Activated CD4-positive, alpha-beta T cell treated with anti-CD3 and anti-CD28 coated beads for 4 hours (primary cell): ENCODE measurements at regions not wholly inside any gene's neighbourhood (a gene's known extent, or its start where the extent isn't known, plus 50 kb on each side); places are given as distances from the start of the nearest gene placed in this dataset.
"Not testable (repeated sequence)": the region's sequence is repeated elsewhere in the genome, so short reads cannot be mapped to it uniquely, and the experiment has no call there.

Source experiments
- DNase-seq, 2 donors: peaks; one replicate each; pipeline ENCODE4 v3.0.0-alpha.2; 2020

DNA sequence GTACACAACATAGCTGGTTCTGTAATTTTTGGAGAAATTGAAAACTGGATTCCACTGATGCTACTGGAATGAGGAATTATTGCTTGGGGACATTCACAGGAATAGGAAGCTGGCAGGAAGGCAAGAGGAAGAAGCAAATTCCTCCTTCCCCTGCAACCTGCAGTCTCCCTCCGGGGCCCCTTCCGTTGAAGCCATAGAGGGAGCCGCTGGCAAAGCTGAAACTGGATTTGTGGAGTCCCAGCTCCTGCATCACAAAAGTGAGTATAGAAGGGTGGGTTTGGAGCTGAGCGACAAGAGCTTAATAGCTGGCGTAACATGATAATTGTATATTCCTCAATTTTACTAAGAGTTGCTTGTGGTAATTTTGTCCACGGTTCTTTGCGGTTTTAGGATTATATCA, 190.8 kb downstream of the ADRA2A start:
- no peak for DNase-seq

DNA sequence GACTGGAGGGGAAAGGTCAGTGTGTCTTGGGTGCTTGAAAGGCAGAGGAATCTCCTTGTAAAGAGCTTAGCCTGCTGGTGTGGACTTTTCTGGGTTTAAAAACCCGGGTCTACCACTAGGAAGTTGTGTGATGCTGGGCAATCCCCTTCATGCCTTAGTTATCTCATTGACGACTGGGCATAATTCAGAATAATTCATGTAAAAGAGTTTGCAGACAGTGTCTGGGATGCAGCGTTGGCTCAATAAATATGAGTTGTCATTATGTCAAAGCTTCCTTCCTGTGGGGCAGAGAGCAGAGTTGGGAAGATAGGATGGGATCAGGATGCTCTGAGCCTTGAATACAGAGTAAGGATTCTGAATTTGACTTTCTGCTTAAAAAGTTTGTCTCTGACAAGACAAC, 196.4 kb downstream of the ADRA2A start:
- DNase-seq: no peak

DNA sequence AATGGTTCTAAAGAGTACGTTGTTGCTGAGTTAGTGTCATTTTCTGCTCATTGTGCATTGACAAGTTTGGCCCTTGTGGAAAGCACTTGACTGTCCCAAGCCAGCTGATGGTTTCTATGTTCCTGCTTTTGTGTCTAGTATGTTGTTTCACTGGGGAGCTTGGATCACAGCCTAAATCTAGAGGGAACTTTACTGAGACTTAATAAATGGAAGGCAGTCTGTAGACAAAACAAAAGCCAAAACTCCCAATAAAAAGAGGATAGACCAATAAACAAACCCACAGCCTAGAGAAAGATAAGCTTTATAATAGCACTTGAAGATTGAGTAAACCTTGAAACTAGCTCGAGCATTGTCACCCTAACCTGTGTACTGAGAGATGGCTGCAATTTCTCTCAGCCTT, 196.8 kb downstream of the ADRA2A start:
- DNase-seq: no peak

DNA sequence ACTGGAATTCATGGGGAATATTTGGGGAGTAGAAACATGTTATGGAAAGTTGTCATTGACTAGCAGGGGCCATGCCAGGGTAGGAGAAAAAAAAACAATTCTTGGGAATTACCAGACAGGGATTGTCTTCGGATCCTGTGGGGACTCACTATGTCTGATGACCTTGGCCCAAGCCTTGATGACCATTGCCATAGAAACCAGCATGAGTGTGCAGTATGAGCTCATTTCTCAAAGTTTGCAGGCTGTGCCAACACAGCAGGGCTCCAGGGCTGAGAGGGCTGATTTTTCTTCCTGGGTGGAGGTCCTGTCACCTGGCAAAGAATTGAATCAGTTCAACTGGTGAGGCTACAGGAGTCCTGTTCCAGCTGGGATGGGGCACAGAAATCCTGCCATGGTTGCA, 198.3 kb downstream of the ADRA2A start:
- DNase-seq: no peak

DNA sequence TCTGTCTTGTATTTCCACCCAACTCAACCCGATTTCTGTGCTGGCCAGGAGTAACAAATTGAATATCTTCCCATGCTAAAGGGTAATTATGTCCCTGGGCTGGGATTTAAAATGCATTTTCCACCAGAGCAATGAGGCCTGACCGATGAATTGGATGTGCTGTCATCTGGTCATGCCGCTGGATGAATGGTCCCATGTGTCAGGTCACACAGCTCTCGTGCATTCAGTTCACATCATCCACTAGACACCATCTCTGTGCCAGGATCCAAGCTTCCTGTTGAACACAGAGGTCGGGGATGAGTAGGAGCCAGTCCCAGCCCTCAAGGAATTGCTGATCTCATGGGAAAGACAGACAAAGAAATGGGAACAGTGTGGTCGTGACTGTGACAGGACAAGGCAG, 200.8 kb downstream of the ADRA2A start:
- no peak for DNase-seq

DNA sequence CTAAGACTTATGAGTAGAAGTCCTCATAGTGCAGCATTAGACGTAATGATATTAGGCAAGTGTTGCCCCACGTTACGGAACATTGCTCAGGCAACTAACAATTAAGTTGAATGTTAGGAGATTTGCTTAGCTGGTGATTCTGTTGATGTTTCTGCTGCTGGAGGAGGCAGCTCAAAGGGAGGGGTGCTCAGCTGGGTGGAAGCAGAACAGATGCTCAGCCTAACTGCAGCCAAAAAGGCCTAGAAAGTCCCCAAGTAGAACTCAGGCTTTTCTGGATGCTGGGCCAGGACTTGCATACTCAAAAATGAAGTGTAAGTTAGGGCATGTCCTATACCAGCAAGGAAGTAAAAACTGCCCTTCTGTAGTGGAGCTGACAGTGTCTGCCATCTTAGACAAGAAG, 201.4 kb downstream of the ADRA2A start:
- DNase-seq: no peak

DNA sequence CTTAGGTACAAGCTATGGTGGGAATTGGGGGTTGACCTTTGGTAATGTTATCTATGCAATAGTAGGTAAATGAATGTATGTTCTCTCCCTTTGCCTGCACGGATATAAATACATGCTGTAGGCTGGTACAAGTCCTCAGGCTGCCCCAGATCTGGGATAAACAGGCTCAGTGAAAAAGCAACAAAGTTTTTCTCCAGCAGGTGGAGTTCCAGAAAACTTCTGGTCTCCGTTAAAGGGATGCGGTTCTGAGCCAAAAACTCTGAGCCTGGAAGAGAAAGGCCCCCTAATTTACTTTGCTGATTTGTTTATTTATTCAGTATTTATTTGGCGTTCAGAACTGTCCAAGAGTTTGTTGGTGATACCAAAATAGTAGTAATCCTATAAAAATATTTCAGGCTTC, 204.7 kb downstream of the ADRA2A start:
- DNase-seq: no peak

DNA sequence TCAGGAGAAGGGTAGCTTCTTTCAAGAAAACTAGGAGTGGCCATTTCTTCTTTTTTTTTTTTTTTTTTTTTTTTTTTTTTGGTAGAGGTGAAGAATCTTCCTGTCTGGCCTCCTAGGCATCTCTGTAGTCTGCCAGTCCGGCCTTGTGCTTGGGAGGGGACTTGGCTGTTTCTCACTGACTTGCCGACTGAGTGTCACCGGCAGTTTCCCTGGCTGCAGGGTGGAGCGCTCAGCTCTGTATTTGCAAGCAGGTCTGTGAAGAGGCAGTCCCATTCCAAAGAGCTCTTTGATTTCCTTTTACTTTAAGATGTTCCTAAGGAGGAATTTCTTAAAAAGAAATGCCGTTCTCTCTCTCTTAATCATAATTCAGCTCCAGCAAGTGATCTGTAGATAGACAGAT, 212.6 kb downstream of the ADRA2A start:
- DNase-seq: no peak

DNA sequence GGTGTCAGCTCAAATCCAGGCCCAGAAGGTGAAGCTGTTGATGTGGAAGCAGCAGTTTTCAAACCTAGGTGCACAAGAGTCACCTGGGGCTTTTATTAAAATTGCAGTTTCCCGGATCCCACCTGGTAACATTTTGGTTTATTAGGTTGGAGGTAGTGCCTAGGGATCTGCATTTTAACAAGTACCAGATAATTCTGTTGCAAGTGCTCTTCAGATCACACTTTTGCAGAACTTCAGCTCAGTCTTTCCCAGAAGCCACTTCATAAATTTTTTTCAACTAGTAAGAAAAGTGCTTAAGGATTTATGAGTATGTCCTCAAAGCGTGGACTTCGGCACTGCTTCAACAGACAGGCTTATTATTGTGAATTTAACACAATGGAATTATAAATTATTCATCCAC, 213.8 kb downstream of the ADRA2A start:
- DNase-seq: no peak

DNA sequence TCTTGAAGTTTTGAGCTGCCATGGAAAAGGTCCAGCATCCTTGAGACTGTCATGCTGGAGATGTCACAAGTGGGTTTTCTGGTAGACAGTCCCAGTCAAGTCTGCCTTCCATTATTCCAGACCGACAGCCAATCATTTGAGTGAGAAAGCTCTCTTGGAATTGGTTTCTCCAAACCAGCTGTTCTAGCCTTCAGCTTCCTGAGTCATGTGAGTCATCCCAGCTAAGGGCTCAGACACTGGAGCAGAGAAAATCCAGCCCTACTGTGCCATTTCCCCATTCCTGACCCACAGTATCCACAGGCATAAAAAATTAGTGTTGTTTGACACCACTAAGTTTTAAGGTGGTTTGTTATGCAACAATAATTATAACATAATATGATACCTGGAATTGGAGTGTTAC, 219.0 kb downstream of the ADRA2A start:
- DNase-seq: no peak

DNA sequence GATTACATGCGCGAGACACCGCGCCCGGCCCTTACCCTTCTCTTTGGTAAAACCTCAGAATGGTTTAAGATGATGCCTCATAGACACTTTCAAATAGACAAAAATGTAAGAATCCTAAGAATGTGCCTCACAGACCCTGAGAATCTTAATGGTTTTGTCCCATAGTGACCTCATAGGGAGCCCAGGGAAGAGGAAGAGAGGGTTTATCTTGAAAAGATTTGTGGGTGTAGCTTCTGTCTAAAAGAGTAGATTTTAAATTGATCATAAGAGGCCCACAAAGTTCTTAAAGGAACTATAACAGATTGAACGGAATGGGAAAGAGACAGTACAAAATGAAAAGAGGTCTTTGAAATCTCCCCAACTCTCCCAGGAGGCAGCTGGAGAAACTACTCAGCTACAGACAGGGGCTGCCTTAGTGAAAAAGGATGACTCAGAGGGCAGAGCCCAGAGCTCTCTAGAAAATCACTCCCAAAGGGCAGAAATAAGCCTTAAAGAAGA, 220.6 kb downstream of the ADRA2A start:
- no peak for DNase-seq

DNA sequence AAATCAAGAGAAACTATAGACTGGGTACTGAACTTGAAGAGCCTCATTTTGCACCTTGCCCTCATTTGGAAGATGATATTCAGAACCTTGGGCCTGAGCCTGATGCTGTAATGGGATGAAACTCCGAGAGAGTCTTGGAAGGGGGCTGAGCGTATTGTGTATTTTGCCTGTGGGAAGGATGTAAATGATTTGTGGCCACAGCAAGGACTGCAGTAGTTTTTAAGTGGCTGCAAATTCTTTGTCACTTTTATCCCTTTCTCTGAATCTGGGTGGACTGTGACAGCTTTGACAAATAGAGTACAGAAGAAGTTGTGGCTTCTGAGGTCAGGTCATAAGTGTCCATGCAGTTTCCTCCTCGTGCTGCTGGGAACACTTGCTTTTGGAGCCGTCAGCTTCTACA, 221.2 kb downstream of the ADRA2A start:
- DNase-seq: no peak

DNA sequence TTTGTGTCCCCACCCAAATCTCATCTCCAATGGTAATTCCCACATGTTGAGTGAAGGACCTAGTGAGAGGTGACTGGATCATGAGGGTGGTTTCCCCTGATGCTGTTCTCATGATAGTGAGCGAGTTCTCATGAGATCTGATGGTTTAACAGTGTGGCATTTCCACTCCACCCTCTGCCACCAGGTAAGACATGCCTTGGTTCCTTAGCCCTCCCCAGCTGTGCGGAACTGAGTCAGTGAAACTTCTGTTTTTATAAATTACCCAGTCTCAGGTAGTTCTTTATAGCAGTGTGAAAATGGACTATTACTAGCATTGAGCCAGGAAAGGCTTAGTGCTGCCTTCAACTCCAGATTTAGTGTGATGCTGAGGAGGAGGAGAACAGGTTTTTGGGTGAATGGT, 222.2 kb downstream of the ADRA2A start:
- DNase-seq: no peak

DNA sequence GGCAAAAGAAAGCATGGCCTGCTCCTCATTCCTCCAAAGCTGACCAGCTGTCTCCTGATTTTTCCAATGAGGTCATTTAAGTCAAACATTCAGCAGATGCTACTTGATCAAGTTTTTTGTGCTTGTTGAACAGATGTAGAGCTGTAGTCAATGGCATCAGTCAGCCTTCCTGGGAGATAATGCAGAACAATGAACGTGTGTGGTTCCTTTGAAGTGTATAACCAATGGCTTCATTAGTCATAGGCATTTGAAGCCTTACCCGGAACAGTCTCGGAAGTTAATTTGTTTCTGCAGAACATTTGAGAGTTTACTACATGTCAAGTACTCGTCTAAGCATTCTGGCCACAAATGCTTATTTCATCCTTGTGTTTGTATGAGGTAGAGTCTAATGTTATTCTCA, 227.1 kb downstream of the ADRA2A start:
- no peak for DNase-seq

DNA sequence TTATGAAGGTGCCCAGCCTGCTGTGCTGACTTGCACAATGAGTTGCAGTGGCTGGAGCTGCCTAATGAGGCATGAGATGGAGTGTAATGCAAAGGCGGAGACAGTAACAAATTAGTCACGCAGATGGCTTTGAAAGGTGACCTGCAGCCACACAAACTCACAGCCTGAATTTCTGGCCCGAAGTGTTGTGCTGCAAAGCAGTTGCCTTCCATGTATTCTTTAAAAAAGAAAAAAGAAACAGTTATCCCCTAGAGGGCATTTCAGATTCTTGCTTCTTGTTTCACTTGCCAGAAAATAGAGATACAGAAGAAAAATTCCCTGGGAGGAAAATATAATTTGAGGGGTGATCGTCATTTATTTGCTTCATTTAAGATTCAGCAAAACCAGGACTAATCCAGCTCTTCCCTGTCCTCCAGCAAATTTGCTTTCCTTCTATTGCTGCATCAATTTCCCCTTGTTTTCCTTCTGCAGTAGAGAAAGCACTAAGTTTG, 239.9 kb downstream of the ADRA2A start:
- no peak for DNase-seq

DNA sequence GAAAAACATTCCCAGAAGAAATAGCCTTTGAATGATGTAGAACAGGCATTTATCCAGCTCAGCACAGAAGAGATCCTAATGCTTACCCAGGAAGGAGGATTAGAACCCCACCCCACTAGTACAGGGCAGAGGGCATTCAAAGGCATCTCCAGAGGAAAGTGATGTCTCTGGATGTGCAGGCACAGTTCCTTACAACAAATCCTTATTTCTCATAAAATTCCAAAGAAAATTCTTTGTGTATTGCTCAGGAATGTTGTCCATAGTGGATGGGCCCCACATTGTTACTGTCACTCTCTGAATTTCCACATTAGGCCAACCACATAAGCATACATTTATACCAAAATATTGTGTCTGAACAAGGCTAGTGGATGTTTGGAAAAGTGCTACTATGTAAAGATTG, 243.0 kb downstream of the ADRA2A start:
- no peak for DNase-seq

DNA sequence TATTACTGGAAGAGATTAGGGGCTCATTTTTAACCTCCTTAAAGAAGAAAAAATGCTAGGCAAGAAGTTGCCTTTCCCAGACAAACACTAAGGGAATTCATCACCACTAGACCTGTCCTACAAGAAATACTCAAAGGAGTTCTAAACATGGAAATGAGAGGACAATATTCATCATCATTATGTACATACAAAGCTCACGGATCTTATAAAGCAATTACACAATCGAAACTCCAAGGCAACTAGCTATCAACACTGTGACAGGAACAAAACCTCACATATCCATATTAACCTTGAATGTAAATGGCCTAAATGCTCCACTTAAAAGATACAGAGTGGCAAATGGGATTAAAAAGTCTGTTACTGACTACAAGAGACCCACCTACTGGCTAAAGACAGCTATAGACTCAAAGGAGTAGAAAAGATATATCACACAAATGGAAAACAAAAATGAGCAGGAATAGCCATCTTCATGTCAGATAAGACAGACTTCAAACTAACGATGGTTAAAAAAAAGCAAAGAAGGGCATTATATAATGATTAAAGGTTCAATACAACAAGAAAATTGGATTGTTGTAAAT, 246.6 kb downstream of the ADRA2A start:
- no peak for DNase-seq

DNA sequence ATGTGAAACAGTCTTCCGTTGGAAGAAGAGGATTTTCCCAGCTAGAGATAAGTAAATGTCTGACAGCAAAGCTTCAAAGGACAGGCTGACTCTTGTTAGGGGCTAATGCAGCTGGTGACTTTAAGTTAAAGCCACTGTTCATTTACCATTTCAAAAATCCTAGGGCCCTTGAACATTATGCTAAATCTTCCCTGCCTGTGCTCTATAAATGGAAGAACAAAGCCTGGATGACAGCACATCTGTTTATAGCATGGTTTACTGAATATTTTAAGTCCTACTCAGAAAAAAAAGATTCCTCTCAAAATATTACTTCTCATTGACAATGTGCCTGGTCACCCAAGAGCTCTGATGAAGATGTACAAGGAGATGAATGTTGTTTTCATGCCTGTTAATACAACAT, 255.3 kb downstream of the ADRA2A start:
- not testable (repeated sequence) for DNase-seq

DNA sequence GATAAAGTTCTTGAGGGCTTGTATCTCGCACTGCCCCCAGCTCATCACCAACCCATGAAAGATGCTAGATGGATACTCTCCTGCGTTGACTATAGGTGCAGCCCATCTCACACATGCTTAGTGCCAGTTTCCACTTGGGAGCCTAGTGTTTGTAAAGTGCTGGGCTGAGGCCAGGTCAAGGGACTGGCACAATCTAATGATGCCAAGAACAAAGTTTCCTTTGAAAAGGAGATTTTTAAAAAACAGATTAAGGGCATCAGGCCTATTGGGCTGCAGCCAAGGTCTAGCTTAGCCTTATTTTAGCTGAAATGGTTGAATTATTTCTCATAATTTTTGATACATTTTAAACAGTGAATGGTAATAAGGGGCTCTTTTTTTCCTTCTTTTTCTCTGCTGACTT, 259.0 kb downstream of the ADRA2A start:
- DNase-seq: no peak

DNA sequence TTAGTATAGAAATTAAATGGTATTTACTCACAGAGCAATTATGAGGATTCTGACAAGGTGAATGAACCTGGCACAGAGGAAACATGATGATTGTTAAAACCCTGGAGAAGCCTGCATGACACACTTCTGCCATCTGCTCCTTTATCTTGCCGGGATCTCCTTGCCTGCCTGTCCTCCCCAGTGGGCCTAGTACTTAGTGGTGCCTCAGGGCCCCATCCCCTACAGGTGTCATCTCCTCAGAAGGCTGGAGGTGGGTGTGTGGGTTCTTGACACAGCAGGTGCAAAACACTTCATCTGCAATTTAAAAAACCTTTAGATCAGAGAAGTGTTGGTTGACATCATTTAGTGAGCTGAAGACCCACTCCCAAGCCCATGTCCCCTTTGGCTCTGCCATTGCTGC, 261.2 kb downstream of the ADRA2A start:
- DNase-seq: no peak

DNA sequence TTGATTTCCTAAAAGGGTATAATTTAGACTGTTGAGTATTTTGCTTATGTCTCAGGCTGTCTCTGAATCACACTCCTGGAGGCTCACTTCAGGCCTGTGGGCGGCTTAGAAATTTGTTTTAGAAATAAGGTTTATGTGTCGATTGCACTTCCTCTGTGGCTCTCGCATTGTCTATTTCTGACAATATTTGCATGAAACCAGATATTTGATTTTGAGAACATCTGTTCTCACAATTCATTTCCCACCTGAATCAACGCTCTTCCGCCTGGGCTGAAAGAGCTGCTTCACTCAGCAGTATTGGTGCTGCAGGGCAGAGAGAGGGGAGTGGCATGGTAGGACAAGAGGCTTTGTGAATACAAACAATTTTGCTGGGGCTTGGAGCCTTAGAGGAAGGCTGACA, 262.0 kb downstream of the ADRA2A start:
- DNase-seq: no peak

DNA sequence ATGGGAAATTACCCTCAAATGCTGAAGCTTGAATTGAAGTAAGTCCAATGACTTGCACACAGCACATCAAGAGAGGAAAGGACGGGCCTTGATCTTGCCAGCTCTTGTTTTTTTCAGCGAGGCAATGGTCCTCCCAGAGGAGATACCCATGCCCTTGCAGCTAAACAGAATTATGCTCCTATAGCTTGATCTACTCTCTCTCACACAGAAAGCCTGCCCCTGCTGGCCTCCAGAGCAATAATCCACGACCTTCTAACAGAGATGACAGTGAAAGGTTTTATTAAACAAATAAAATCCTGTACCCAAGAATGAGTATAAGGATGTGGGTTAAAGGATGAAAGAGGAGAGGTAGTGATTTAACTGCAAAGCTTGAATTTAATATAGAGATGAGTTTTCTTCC, 268.0 kb downstream of the ADRA2A start:
- no peak for DNase-seq

DNA sequence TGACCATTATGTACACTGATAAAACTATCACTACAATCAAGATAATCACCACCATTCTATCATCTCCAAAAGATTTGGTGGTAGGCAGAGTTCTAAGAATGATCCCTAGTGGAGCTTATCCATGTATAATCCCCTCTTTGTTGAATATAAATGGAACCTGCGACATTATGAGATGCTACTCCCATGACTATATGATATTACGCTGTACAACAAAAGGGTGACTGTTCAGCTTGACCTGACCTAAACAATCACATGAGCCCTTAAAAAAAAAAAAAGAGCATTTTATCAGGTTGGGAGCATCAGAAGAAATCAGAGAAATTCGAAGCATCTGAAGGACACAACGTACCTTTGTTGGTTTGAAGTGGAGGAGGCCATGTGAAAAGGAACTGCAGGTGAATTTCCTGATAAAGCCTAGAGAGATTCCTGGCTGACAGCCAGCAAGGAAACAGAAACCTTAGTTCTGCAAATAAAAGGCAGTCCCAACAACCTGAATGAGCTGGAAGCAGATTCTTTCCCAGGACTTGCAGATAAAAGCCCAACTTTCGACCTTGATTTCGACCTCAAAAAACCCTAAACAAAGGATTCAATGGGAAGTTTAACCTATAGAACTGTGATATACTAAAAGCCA, 270.7 kb downstream of the ADRA2A start:
- DNase-seq: no peak

DNA sequence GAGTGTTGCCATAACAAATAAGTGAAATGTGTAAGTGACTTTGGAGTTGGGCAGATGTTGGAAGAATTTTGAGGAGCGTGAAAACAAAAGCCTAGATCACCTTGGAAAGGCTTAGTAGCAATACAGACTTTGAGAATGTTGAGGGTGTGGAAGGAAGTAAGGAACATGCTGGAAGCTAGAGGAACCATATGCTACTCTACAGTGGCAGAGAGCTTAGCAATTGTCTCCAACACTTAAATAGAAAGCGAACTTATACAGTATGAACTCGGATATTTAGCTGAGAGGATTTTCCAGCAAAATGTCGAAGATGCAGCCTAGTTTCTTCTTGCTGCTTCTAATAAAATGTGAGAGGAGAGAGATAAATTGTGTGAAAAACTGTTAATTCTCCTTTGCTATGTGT, 271.2 kb downstream of the ADRA2A start:
- no peak for DNase-seq

DNA sequence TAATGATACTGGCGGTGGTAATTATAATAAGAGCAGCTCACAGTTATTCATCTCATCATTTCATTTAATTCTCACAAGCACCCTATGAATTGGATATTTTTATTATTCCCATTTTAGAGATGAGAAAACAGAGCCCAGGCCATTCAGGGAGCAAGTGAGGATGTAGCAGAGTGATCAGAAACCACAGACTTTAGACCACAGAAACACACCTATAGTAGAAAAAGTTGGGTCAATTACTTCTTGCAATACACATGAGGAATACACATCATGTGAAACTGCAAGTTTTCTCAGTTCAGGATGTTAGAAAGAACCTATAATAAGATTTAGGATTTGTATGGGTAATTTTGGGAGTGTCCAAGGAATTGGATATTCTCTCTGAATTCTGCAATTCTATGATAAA, 278.0 kb downstream of the ADRA2A start:
- no peak for DNase-seq
